ENCODE measurements at regions not wholly inside any gene's neighbourhood (a gene's known extent, or its start where the extent isn't known, plus 50 kb on each side); places are given as distances from the start of the nearest gene placed in this dataset.

DNA sequence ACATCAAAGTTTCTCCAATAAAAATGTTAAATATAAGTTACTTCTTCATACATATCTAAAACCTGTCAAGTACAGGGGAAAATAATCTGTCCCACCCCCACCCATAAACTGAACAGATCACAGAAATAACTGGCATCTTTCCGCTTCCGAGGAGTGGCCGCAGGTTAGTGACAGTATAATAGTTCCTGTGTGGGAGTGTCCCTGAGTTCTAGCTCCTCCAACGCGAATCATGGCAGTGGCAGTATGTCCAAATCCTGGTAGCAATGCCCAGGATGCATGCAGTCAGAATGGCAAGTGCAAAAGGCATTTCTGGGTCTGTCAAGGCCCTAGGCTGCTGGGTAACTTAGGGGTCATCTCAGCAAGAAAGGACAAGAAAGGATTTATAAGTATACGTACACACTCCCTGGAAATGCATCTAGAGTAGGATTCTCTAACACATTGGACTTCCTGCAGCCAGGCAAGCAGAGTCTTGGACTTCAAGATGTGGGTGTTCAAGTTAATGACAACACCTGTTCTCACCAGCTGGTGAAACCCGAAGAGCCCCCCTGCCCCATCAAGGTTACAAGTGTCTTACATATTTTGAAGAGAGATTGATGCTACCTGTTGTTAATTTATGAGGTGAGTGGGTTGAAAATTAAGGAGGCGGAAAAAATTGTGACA, 94.4 kb upstream of the COL1A2 start:
- TF ChIP-seq ZNF274 (IDR thresholded peaks at IDR 0.05; ENCODE audit: borderline replicate concordance, extremely low read depth, low read length) = no peak
- TF ChIP-seq EGR1 (IDR thresholded peaks at IDR 0.05; ENCODE audit: borderline replicate concordance, low read depth, low read length) = no peak
- no peak for TF ChIP-seq POLR2AphosphoS5 (IDR thresholded peaks at IDR 0.05; ENCODE audit: low read depth, low read length)

Data from H1 (cell line).